Naive thymus-derived CD8-positive, alpha-beta T cell (primary cell): ENCODE measurements at regions not wholly inside any gene's neighbourhood (a gene's known extent, or its start where the extent isn't known, plus 50 kb on each side); places are given as distances from the start of the nearest gene placed in this dataset.
A peak's percentile ranks its signal among the peaks of the same experiment; 100 is the strongest.

Experiments
- ATAC-seq, 2 donors: fragments of 150-1000 bp; cut with Tn5 transposase in 1 of 2; sonication (Bioruptor Pico), chemical (Tn5 transposase) in 1 of 2; 1 replicate in 1 of 2; 2 replicates in 1 of 2; pipeline ENCODE4 v1.10.0; 2021; ENCODE audit warnings: mild to moderate bottlenecking in 2 of 2, moderate library complexity in 2 of 2
- POLR2A ChIA-PET: fragments of 350-600 bp; sonication (Branson Sonifier 250); formaldehyde crosslinking; loops from one replicate; lab custom pipeline; 2021; ENCODE audit warnings: antibody characterized with exemption; lab: Charles Lee
- DNase-seq, 10 donors: peaks; one replicate each; pipeline versions ENCODE4 v3.0.0 to v3.0.0-alpha.2; 2020 to 2022
- H3K27ac Mint-ChIP-seq, 10 donors: one replicate each; pipeline ENCODE4 v1.8.0; 2020 to 2022; ENCODE audit warnings: mild to moderate bottlenecking in 10 of 10, mixed read lengths in 10 of 10, moderate library complexity in 4 of 10, inconsistent platforms in 1 of 10
- H3K27me3 Mint-ChIP-seq, 5 donors: one replicate each; pipeline ENCODE4 v1.8.0; 2021 to 2022; ENCODE audit warnings: mixed read lengths in 5 of 5
- H3K36me3 Mint-ChIP-seq, 3 donors: one replicate each; pipeline ENCODE4 v1.8.0; 2020 to 2022; ENCODE audit warnings: mixed read lengths in 3 of 3, mild to moderate bottlenecking in 2 of 3, inconsistent platforms in 1 of 3
- H3K4me1 Mint-ChIP-seq, 4 donors: one replicate each; pipeline ENCODE4 v1.8.0; 2021 to 2022; ENCODE audit warnings: mixed read lengths in 4 of 4
- H3K4me3 Mint-ChIP-seq, 10 donors: one replicate each; pipeline ENCODE4 v1.8.0; 2020 to 2022; ENCODE audit warnings: mild to moderate bottlenecking in 10 of 10, mixed read lengths in 10 of 10, moderate library complexity in 6 of 10, inconsistent platforms in 1 of 10
- H3K9me3 Mint-ChIP-seq, 9 donors: one replicate each; pipeline ENCODE4 v1.8.0; 2020 to 2022; ENCODE audit warnings: mixed read lengths in 9 of 9, mild to moderate bottlenecking in 3 of 9, inconsistent platforms in 1 of 9, moderate library complexity in 1 of 9

DNA sequence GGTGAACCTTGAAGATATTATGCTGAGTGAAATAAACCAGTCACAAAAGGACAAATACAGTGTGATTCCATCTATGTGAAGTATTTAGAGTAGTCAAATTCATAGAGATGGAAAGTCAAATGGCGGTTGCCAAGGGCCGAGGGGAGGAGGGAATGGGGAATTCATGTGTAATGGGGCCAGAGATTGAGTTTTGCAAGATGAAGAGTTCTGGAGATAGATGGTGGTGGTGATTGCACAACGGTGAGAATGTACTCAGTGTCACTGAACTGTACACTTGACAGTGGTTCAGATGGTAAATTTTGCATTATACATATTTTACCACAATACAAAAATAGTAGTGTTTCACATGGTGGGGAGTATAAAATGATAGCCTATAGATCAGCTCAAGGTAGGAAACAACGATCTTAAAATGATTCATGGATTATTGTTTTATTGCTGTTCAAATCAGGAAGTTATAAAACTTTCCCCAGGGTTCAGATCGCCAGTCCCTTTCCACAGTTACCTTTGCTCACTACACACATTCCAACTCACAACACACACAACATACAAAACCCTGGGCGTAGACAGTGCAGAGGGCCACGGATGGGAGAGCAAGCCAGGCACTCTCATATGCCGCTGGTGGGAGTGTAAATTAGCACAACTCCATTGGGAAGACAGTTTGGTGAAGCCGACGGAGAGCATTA lies 219.9 kb downstream of the ZIC5 start:
- no peaks in the 10 kb centered on the region for H3K9me3 Mint-ChIP-seq
- peaks cover 0 to 14% (median 3%) of the 10 kb centered on the region in 3 donors for H3K36me3 Mint-ChIP-seq
- peaks cover 0 to 30% (median 10%) of the 10 kb centered on the region in 4 donors for H3K4me1 Mint-ChIP-seq
- no peaks in the 10 kb centered on the region for H3K27me3 Mint-ChIP-seq
- no peak overlapping the region for H3K4me3 Mint-ChIP-seq
- H3K27ac Mint-ChIP-seq: peak overlapping the region in 1 of 10 donors; percentile 36
- no peak for DNase-seq
- ATAC-seq: no peak
- POLR2A ChIA-PET: no interaction called here

GRCh38 chr13:99750951-99751350 lies 220.6 kb downstream of the ZIC5 start:
- H3K27ac Mint-ChIP-seq: no peak overlapping the region
- H3K27me3 Mint-ChIP-seq: no peaks in the 10 kb centered on the region
- no peak for ATAC-seq
- no peak for DNase-seq
- H3K36me3 Mint-ChIP-seq: peaks cover 0 to 14% (median 3%) of the 10 kb centered on the region in 3 donors
- no peak overlapping the region for H3K4me3 Mint-ChIP-seq
- peaks cover 0 to 24% (median 10%) of the 10 kb centered on the region in 4 donors for H3K4me1 Mint-ChIP-seq
- POLR2A ChIA-PET: no interaction called here
- H3K9me3 Mint-ChIP-seq: no peaks in the 10 kb centered on the region

GRCh38 chr13:99749271-99750019 lies 222.1 kb downstream of the ZIC5 start:
- POLR2A ChIA-PET: no interaction called here
- H3K27ac Mint-ChIP-seq: no peak overlapping the region

DNA sequence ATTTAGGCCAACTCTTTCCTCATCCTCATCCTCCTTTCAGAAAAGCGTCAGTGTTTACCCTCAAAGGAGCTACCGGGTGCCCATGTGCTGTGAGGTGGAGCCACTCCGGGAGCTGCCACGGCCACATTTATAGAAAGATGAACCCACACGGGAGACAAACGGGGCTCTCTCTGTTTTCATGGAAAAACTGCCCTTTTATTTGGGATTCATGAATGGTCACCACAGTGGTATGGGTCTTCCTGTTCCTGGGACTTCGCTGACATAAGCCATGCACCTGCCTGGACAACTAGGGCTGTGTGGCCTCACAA lies 224.2 kb downstream of the ZIC5 start:
- Mint-ChIP-seq H3K36me3 (peaks cover 0 to 14% (median 0%) of the 10 kb centered on the region in 3 donors), H3K9me3 (no peaks in the 10 kb centered on the region), H3K4me3 (no peak overlapping the region), H3K27me3 (no peaks in the 10 kb centered on the region), H3K4me1 (peaks cover 0 to 6% (median 3%) of the 10 kb centered on the region in 4 donors), H3K27ac (peak overlapping the region in 1 of 10 donors; percentile 57)
- ATAC-seq: no peak
- no peak for DNase-seq
- POLR2A ChIA-PET: no interaction called here

More at GRCh38 chr13:99749271-99750019, 222.1 kb downstream of the ZIC5 start:
- Mint-ChIP-seq H3K9me3 (no peaks in the 10 kb centered on the region), H3K27me3 (no peaks in the 10 kb centered on the region), H3K4me1 (peaks cover 0 to 16% (median 6%) of the 10 kb centered on the region in 4 donors), H3K36me3 (peaks cover 0 to 14% (median 0%) of the 10 kb centered on the region in 3 donors), H3K4me3 (no peak overlapping the region)
- no peak for ATAC-seq
- DNase-seq: no peak

GRCh38 chr13:99746637-99747402 lies 224.7 kb downstream of the ZIC5 start:
- H3K9me3 Mint-ChIP-seq: no peaks in the 10 kb centered on the region
- no peaks in the 10 kb centered on the region for H3K27me3 Mint-ChIP-seq
- peak overlapping the region in 1 of 10 donors; percentile 57 for H3K27ac Mint-ChIP-seq
- no peak overlapping the region for H3K4me3 Mint-ChIP-seq
- POLR2A ChIA-PET: no interaction called here
- peaks cover 0 to 2% (median 1%) of the 10 kb centered on the region in 4 donors for H3K4me1 Mint-ChIP-seq
- DNase-seq (no peak), ATAC-seq (no peak)
- H3K36me3 Mint-ChIP-seq: peaks cover 0 to 14% (median 0%) of the 10 kb centered on the region in 3 donors

DNA sequence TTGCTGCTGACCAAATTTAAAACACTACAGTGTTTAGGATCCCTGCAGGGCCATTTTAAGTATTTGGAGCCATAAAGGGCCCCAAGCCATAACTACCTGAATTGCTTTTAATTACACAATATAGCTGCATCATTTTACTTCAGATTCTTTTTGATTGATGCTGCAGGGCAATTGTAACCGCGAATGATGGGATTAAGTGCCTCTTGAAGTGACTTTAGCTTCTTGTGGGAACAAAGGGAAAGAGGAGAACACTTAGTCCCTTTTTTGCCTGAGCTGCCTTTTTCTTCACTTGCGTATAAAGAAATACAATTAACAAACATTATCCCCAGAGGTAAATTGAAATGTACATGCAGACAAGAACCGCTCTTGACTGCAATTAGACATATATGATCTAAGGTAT lies 228.5 kb downstream of the ZIC5 start:
- DNase-seq: no peak
- H3K27ac Mint-ChIP-seq: no peak overlapping the region
- peaks cover 3 to 14% (median 10%) of the 10 kb centered on the region in 4 donors for H3K4me1 Mint-ChIP-seq
- no peaks in the 10 kb centered on the region for H3K27me3 Mint-ChIP-seq
- ATAC-seq: no peak
- POLR2A ChIA-PET: no interaction called here
- no peak overlapping the region for H3K4me3 Mint-ChIP-seq
- H3K9me3 Mint-ChIP-seq: no peaks in the 10 kb centered on the region
- H3K36me3 Mint-ChIP-seq: peaks cover 0 to 7% (median 0%) of the 10 kb centered on the region in 3 donors

DNA sequence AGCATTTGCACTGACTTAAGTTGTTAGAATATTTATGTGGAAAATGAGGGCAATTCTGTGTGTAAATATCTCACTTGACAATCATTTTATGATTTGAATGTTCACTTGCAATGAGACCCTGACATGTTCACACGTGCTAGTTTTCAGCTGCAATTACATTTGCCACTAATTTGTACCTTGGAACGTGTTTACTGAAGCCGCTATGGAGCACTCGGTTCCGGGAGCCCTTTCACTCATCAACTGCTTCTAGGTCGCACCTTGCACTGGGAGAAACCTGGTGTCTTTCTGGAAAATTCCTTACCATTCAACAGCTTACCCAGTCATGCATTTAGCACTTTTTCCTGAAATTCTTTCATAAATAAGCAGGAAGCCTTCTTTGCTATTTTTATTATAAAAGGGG lies 229.6 kb downstream of the ZIC5 start:
- Mint-ChIP-seq H3K27ac (no peak overlapping the region), H3K4me1 (peaks cover 3 to 16% (median 10%) of the 10 kb centered on the region in 4 donors), H3K9me3 (no peaks in the 10 kb centered on the region), H3K27me3 (no peaks in the 10 kb centered on the region), H3K36me3 (no peaks in the 10 kb centered on the region), H3K4me3 (no peak overlapping the region)
- DNase-seq (no peak), ATAC-seq (no peak)
- POLR2A ChIA-PET: no interaction called here

GRCh38 chr13:99740251-99740979 lies 231.2 kb downstream of the ZIC5 start:
- no peaks in the 10 kb centered on the region for H3K9me3 Mint-ChIP-seq
- POLR2A ChIA-PET: no interaction called here
- H3K4me1 Mint-ChIP-seq: peaks cover 3 to 16% (median 10%) of the 10 kb centered on the region in 4 donors
- no peak overlapping the region for H3K27ac Mint-ChIP-seq
- H3K4me3 Mint-ChIP-seq: no peak overlapping the region
- ATAC-seq (no peak), DNase-seq (no peak)
- H3K27me3 Mint-ChIP-seq: no peaks in the 10 kb centered on the region
- no peaks in the 10 kb centered on the region for H3K36me3 Mint-ChIP-seq

GRCh38 chr13:99738626-99739025 lies 232.9 kb downstream of the ZIC5 start:
- POLR2A ChIA-PET: interaction anchor here (0.6 kb wide), 1 partner anchor 168 kb away, joined by 3 read pairs; no protein-coding TSS in a partner anchor
- peaks cover 5 to 16% (median 10%) of the 10 kb centered on the region in 4 donors for H3K4me1 Mint-ChIP-seq
- H3K36me3 Mint-ChIP-seq: no peaks in the 10 kb centered on the region
- H3K9me3 Mint-ChIP-seq: no peaks in the 10 kb centered on the region
- no peak for ATAC-seq
- H3K27me3 Mint-ChIP-seq: no peaks in the 10 kb centered on the region
- no peak overlapping the region for H3K4me3 Mint-ChIP-seq
- DNase-seq: no peak
- H3K27ac Mint-ChIP-seq: peak overlapping the region in 3 of 10 donors; percentile 5 to 40 (median 13)

- POLR2A ChIA-PET: interaction anchor here (0.6 kb wide), 1 partner anchor 169 kb away, joined by 3 read pairs; no protein-coding TSS in a partner anchor
- Mint-ChIP-seq H3K27ac (no peak overlapping the region), H3K4me1 (peaks cover 4 to 17% (median 12%) of the 10 kb centered on the region in 4 donors), H3K27me3 (peaks cover 0 to 2% (median 0%) of the 10 kb centered on the region in 5 donors), H3K4me3 (no peak overlapping the region), H3K9me3 (no peaks in the 10 kb centered on the region), H3K36me3 (no peaks in the 10 kb centered on the region)
- ATAC-seq (no peak), DNase-seq (no peak)
Measured at GRCh38 chr13:99737481-99738245, 233.9 kb downstream of the ZIC5 start.

DNA sequence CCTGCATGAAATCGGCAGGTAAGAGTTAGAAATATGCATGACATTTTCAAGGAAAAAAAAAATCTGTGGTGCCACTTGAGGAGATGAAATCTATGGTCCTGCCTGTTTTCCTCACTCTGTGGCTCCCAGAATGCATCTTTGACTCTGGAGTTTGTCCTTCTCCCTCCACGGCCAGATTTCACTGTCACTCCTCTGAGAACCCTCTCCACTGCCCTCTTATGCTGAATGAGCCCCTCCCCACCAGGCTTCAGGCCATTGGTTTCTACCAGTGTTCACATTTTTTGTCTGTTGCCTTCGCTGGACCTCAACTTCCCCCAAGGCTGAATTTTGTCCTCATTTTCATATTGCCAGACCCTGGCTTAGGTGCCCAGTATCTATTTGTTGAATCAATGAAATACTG lies 235.0 kb downstream of the ZIC5 start:
- Mint-ChIP-seq H3K27me3 (peaks cover 0 to 2% (median 0%) of the 10 kb centered on the region in 5 donors), H3K9me3 (no peaks in the 10 kb centered on the region), H3K27ac (no peak overlapping the region), H3K4me3 (no peak overlapping the region), H3K36me3 (no peaks in the 10 kb centered on the region), H3K4me1 (peaks cover 4 to 17% (median 12%) of the 10 kb centered on the region in 4 donors)
- ATAC-seq (no peak), DNase-seq (no peak)
- POLR2A ChIA-PET: interaction anchor here (0.6 to 0.7 kb wide), 2 partner anchors 26 to 269 kb away, joined by 3 read pairs; no protein-coding TSS in a partner anchor
